Body of pancreas (tissue), 4 donors: ENCODE measurements at regions not wholly inside any gene's neighbourhood (a gene's known extent, or its start where the extent isn't known, plus 50 kb on each side); places are given as distances from the start of the nearest gene placed in this dataset.

Experiments used
- POLR2A ChIP-seq, 3 donors: fragments of 450-650 bp; IDR thresholded peaks; one replicate each; pipeline ENCODE4 v1.6.1; 2016; ENCODE audit warnings: antibody characterized with exemption in 3 of 3, mild to moderate bottlenecking in 2 of 3
- TF ChIP-seq, protein P1 (sequence below), 7 experiments: fragments of 450-650 bp in 4 of 7; fragments of 200-600 bp in 3 of 7; sonication (generic) in 3 of 7; IDR thresholded peaks; one replicate each; pipeline ENCODE4 v1.5.1; 2016 to 2019; ENCODE audit warnings: antibody characterized with exemption in 7 of 7

DNA sequence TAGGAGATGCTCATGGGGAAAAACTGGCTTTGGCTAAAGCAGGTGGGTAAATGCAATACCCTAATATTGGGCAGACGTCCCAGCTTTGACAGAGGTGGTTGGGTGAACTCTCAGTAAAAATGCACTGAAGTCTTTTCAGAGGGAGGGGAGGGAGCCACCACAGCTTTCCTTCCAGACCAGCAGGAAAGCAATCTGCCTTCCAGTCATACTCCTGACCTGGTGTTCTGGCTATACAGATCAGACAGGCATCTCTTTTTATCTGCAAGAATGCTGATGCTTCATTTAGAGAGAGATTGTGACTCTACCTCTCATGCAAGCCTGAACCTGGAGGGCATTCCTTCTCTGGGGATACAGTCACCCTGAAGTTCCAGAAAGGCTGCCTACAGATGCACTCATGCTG lies 52.6 kb upstream of the ICA1 start:
- TF ChIP-seq, protein P1, sequence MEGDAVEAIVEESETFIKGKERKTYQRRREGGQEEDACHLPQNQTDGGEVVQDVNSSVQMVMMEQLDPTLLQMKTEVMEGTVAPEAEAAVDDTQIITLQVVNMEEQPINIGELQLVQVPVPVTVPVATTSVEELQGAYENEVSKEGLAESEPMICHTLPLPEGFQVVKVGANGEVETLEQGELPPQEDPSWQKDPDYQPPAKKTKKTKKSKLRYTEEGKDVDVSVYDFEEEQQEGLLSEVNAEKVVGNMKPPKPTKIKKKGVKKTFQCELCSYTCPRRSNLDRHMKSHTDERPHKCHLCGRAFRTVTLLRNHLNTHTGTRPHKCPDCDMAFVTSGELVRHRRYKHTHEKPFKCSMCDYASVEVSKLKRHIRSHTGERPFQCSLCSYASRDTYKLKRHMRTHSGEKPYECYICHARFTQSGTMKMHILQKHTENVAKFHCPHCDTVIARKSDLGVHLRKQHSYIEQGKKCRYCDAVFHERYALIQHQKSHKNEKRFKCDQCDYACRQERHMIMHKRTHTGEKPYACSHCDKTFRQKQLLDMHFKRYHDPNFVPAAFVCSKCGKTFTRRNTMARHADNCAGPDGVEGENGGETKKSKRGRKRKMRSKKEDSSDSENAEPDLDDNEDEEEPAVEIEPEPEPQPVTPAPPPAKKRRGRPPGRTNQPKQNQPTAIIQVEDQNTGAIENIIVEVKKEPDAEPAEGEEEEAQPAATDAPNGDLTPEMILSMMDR (IDR thresholded peaks at IDR 0.05) = no peak
- TF ChIP-seq POLR2A (IDR thresholded peaks at IDR 0.05) = no peak
